Endothelial cell (in vitro differentiated cells): ENCODE measurements at regions not wholly inside any gene's neighbourhood (a gene's known extent, or its start where the extent isn't known, plus 50 kb on each side); places are given as distances from the start of the nearest gene placed in this dataset.

Experiments
- DNase-seq: peaks from one replicate; pipeline ENCODE4 v3.0.0; 2021; ENCODE audit warnings: low spot score
- H3K27ac Mint-ChIP-seq: one replicate; pipeline ENCODE4 v1.8.0; 2021; ENCODE audit warnings: mixed read lengths, inconsistent platforms; ENCODE audit not compliant: unreplicated experiment
- H3K27me3 Mint-ChIP-seq: one replicate; pipeline ENCODE4 v1.8.0; 2021; ENCODE audit warnings: mild to moderate bottlenecking, moderate library complexity, mixed read lengths, inconsistent platforms; ENCODE audit not compliant: unreplicated experiment
- H3K36me3 Mint-ChIP-seq: one replicate; pipeline ENCODE4 v1.8.0; 2021; ENCODE audit warnings: mild to moderate bottlenecking, low read depth, mixed read lengths, inconsistent platforms; ENCODE audit not compliant: unreplicated experiment
- H3K4me1 Mint-ChIP-seq: one replicate; pipeline ENCODE4 v1.8.0; 2021; ENCODE audit warnings: mild to moderate bottlenecking, mixed read lengths, inconsistent platforms; ENCODE audit not compliant: unreplicated experiment
- H3K4me3 Mint-ChIP-seq: one replicate; pipeline ENCODE4 v1.8.0; 2021; ENCODE audit warnings: mild to moderate bottlenecking, mixed read lengths, inconsistent platforms; ENCODE audit not compliant: unreplicated experiment
- H3K9me3 Mint-ChIP-seq: one replicate; pipeline ENCODE4 v1.8.0; 2021; ENCODE audit warnings: mixed read lengths, inconsistent platforms; ENCODE audit not compliant: unreplicated experiment
- CTCF ChIP-seq: fragments of 200-600 bp; sonication (generic); IDR thresholded peaks from one replicate; pipeline ENCODE4 v1.5.0; 2021; ENCODE audit warnings: antibody characterized with exemption; ENCODE audit not compliant: unreplicated experiment

GRCh38 chr6:167448378-167448777 is 123.5 kb downstream of the TTLL2 start:
- Mint-ChIP-seq H3K36me3 (peaks cover 3% of the 10 kb centered on the region), H3K9me3 (no peaks in the 10 kb centered on the region), H3K4me3 (no peak overlapping the region), H3K27ac (no peak overlapping the region), H3K4me1 (peaks cover under 1% of the 10 kb centered on the region), H3K27me3 (peaks cover 2% of the 10 kb centered on the region)
- no peak for DNase-seq
- TF ChIP-seq CTCF: no peak

GRCh38 chr6:167449094-167449861 is 124.4 kb downstream of the TTLL2 start:
- TF ChIP-seq CTCF: no peak
- Mint-ChIP-seq H3K9me3 (no peaks in the 10 kb centered on the region), H3K27ac (no peak overlapping the region), H3K27me3 (peaks cover 2% of the 10 kb centered on the region), H3K4me3 (no peak overlapping the region), H3K36me3 (peaks cover 3% of the 10 kb centered on the region), H3K4me1 (no peaks in the 10 kb centered on the region)
- no peak for DNase-seq

GRCh38 chr6:167450626-167451025 is 125.7 kb downstream of the TTLL2 start:
- no peak for DNase-seq
- no peak overlapping the region for H3K4me3 Mint-ChIP-seq
- H3K27me3 Mint-ChIP-seq: peaks cover 2% of the 10 kb centered on the region
- no peak overlapping the region for H3K27ac Mint-ChIP-seq
- H3K36me3 Mint-ChIP-seq: peaks cover 3% of the 10 kb centered on the region
- no peak for TF ChIP-seq CTCF
- no peaks in the 10 kb centered on the region for H3K9me3 Mint-ChIP-seq
- H3K4me1 Mint-ChIP-seq: no peaks in the 10 kb centered on the region

GRCh38 chr6:167452338-167453081 is 127.6 kb downstream of the TTLL2 start:
- H3K27ac Mint-ChIP-seq: no peak overlapping the region
- H3K27me3 Mint-ChIP-seq: no peaks in the 10 kb centered on the region
- peaks cover 3% of the 10 kb centered on the region for H3K36me3 Mint-ChIP-seq
- TF ChIP-seq CTCF: no peak
- DNase-seq: no peak
- no peak overlapping the region for H3K4me3 Mint-ChIP-seq
- peaks cover 9% of the 10 kb centered on the region for H3K4me1 Mint-ChIP-seq
- no peaks in the 10 kb centered on the region for H3K9me3 Mint-ChIP-seq

- peaks cover 9% of the 10 kb centered on the region for H3K4me1 Mint-ChIP-seq
- DNase-seq: no peak
- no peaks in the 10 kb centered on the region for H3K27me3 Mint-ChIP-seq
- no peak overlapping the region for H3K4me3 Mint-ChIP-seq
- no peaks in the 10 kb centered on the region for H3K9me3 Mint-ChIP-seq
- TF ChIP-seq CTCF: no peak
- H3K27ac Mint-ChIP-seq: no peak overlapping the region
- peaks cover 3% of the 10 kb centered on the region for H3K36me3 Mint-ChIP-seq
These were observed 128.2 kb downstream of the TTLL2 start for GRCh38 chr6:167453082-167453446.
